Testis (tissue), 2 donors: ENCODE measurements at regions not wholly inside any gene's neighbourhood (a gene's known extent, or its start where the extent isn't known, plus 50 kb on each side); places are given as distances from the start of the nearest gene placed in this dataset.
A peak's percentile ranks its signal among the peaks of the same experiment; 100 is the strongest.

Experiments
- DNase-seq: peaks from one replicate; pipeline ENCODE4 v3.0.0-alpha.2; 2019
- H3K27ac ChIP-seq, 2 donors: fragments of 200-600 bp; sonication (generic); one replicate each; pipeline ENCODE4 v1.5.1; 2019
- H3K27me3 ChIP-seq: fragments of 200-600 bp; sonication (generic); one replicate; pipeline ENCODE4 v1.5.1; 2019
- H3K36me3 ChIP-seq: fragments of 200-600 bp; sonication (generic); one replicate; pipeline ENCODE4 v1.5.1; 2017; ENCODE audit warnings: low read depth; ENCODE audit errors: missing control alignments
- H3K4me1 ChIP-seq: fragments of 200-600 bp; sonication (generic); one replicate; pipeline ENCODE4 v1.5.1; 2019
- H3K4me3 ChIP-seq, 2 donors: fragments of 200-600 bp; sonication (generic); one replicate each; pipeline ENCODE4 v1.5.1; 2017 to 2019
- H3K9me3 ChIP-seq: fragments of 200-600 bp; sonication (generic); one replicate; pipeline ENCODE4 v1.5.1; 2017
- POLR2A ChIP-seq: fragments of 450-650 bp; IDR thresholded peaks from one replicate; pipeline ENCODE4 v1.6.1; 2017; ENCODE audit warnings: antibody characterized with exemption, mild to moderate bottlenecking, moderate library complexity
- WGBS, 2 donors: methylation state at CpG; one replicate each; pipeline ENCODE4 v1.1.5; 2018; 5-methylcytosine and 5-hydroxymethylcytosine counted together
- intact Hi-C: fragments of 100-400 bp; cut with DNase I; formaldehyde crosslinking; loops from one replicate; pipeline ENCODE4 v1.15.1; 2023; ENCODE audit warnings: low total_unique reads
- small RNA-seq, 2 donors: library from RNA; depleted of rRNA; stranded (forward); fragments of <200 nt; gene quantifications; one replicate each; pipeline ENCODE3, GENCODE V24; 2016
- TF ChIP-seq, protein P1 (sequence below), 3 experiments: fragments of 450-650 bp in 2 of 3; fragments of 200-600 bp in 1 of 3; sonication (generic) in 1 of 3; IDR thresholded peaks; one replicate each; pipeline ENCODE4 v1.5.1; 2016 to 2019; ENCODE audit warnings: antibody characterized with exemption in 3 of 3, mild to moderate bottlenecking in 2 of 3, moderate library complexity in 1 of 3

DNA sequence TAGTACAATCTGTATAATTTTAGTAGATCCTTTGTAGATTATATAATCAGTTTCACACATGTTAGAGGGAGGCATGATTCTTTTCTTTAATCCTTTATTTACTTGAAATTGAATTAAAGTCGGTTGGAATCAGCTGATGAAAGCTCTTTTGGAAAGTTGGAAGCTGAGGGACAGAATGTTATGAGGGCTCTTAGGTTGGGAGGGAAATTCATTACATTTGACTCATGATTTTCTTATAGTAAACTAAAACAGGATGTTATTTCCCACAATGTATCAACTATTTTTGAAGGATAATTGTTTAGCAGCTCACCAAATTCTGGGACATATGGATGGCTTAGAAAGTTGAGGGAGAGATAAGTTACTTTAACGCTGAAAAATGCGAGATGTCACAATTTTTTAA is 52.7 kb upstream of the TMEFF2 start:
- H3K36me3 ChIP-seq: no peaks in the 10 kb centered on the region
- H3K4me3 ChIP-seq: no peak overlapping the region
- intact Hi-C loops: no loop called here
- peaks cover 3% of the 10 kb centered on the region for H3K4me1 ChIP-seq
- no peak overlapping the region for H3K27ac ChIP-seq
- WGBS, 2 donors: 80 to 85% methylated on average over 3 of the region's 3 CpGs
- TF ChIP-seq, protein P1, sequence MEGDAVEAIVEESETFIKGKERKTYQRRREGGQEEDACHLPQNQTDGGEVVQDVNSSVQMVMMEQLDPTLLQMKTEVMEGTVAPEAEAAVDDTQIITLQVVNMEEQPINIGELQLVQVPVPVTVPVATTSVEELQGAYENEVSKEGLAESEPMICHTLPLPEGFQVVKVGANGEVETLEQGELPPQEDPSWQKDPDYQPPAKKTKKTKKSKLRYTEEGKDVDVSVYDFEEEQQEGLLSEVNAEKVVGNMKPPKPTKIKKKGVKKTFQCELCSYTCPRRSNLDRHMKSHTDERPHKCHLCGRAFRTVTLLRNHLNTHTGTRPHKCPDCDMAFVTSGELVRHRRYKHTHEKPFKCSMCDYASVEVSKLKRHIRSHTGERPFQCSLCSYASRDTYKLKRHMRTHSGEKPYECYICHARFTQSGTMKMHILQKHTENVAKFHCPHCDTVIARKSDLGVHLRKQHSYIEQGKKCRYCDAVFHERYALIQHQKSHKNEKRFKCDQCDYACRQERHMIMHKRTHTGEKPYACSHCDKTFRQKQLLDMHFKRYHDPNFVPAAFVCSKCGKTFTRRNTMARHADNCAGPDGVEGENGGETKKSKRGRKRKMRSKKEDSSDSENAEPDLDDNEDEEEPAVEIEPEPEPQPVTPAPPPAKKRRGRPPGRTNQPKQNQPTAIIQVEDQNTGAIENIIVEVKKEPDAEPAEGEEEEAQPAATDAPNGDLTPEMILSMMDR (IDR thresholded peaks at IDR 0.05): no peak
- TF ChIP-seq POLR2A: no peak
- DNase-seq: no peak
- H3K27me3 ChIP-seq: no peaks in the 10 kb centered on the region
- H3K9me3 ChIP-seq: no peaks in the 10 kb centered on the region

DNA sequence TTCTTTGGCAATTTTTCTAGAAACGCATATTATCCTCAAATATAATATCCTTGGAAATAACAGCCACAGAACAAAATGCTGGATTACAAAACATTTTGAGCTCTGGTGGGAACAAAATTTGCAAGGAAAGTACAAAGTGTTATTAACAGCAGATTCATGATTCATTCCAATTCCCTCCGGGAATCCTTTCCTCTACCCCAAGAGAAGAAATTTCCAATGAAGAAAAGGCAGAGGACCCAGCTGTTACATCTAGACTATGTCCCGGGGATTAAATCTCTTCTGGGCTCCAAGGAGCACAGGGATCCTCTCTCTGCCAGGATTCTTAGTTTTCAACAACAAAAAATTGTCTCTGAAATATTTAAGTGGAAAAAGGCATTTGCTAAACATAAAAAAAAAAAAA is 51.6 kb upstream of the TMEFF2 start:
- no peaks in the 10 kb centered on the region for H3K9me3 ChIP-seq
- TF ChIP-seq, protein P1 (IDR thresholded peaks at IDR 0.05): no peak
- TF ChIP-seq POLR2A: no peak
- H3K27me3 ChIP-seq: no peaks in the 10 kb centered on the region
- WGBS, 2 donors: 57 to 60% methylated on average over 3 of the region's 3 CpGs
- intact Hi-C loops: no loop called here
- DNase-seq: no peak
- no peak overlapping the region for H3K27ac ChIP-seq
- peaks cover 3% of the 10 kb centered on the region for H3K4me1 ChIP-seq
- H3K36me3 ChIP-seq: no peaks in the 10 kb centered on the region
- H3K4me3 ChIP-seq: no peak overlapping the region

DNA sequence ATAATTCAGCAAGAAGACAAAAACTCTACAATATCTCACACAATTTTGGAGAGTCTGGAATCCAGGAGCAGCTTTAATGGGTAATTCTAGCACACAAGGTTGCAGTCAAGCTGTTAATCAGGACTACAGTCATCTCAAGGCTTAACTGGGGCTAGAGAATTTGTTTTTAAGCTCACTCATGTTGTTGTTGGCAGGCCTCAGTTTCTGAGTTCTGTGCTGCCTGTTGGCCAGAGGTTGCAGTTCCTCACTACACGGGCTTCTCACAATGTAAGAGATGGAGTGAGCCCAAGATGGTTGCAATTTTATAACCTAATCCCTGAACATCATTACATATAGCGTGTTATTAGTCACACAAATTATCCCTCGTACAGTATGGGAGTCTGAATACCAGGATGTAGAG is 50.6 kb upstream of the TMEFF2 start:
- Histone ChIP-seq H3K27me3 (no peaks in the 10 kb centered on the region), H3K27ac (no peak overlapping the region), H3K9me3 (no peaks in the 10 kb centered on the region), H3K4me3 (no peak overlapping the region), H3K36me3 (no peaks in the 10 kb centered on the region), H3K4me1 (peaks cover 3% of the 10 kb centered on the region)
- TF ChIP-seq POLR2A: no peak
- TF ChIP-seq, protein P1 (IDR thresholded peaks at IDR 0.05): no peak
- peak; percentile 43 for DNase-seq
- WGBS, 2 donors: 49 to 77% methylated on average over 3 of the region's 3 CpGs
- intact Hi-C loops: no loop called here

Small RNA genes lying in the stretch of these regions (small RNA-seq; reads per million reads assigned to genes)
- gene AC068135.1 (0 reads per million in 2 donors), gene AC074290.1 (0 reads per million in 2 donors), gene RF00017 (0 reads per million in 2 donors), gene RF00273 (0 to 0.09 reads per million in 2 donors), gene RNU6-169P (0 reads per million in 2 donors)
